ENCODE measurements at regions not wholly inside any gene's neighbourhood (a gene's known extent, or its start where the extent isn't known, plus 50 kb on each side); places are given as distances from the start of the nearest gene placed in this dataset.

DNA sequence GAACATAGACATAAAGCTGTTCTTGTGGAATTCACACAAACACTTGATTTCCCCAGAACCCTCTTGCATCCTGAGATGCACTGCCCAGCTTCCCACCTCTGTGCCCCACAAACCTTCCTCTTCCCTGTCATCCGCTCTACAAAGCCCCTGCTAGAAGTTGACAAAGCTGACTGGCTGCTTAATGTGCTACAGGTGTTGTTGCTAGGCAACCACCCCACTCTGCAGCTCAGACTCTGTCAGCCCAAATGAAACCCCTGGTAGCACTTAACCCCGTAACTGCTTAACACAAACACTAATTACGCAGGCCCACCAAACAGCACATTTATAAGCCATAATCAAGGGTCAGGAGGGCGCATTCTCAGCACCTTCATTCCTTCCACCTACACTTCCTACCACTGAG lies 172.0 kb upstream of the CADM1 start:
- Mint-ChIP-seq H3K4me1 (peaks cover 2% of the 10 kb centered on the region), H3K4me3 (no peak overlapping the region), H3K36me3 (ENCODE audit: low read depth) (peaks cover 3% of the 10 kb centered on the region), H3K27ac (no peak overlapping the region), H3K27me3 (peaks cover 10% of the 10 kb centered on the region)
- ATAC-seq, result no peak
- no peaks in the 10 kb centered on the region for H3K9me3 ChIP-seq (ENCODE audit: control insufficient read depth, low read length, poor library complexity, severe bottlenecking)
- DNase-seq, result no peak

DNA sequence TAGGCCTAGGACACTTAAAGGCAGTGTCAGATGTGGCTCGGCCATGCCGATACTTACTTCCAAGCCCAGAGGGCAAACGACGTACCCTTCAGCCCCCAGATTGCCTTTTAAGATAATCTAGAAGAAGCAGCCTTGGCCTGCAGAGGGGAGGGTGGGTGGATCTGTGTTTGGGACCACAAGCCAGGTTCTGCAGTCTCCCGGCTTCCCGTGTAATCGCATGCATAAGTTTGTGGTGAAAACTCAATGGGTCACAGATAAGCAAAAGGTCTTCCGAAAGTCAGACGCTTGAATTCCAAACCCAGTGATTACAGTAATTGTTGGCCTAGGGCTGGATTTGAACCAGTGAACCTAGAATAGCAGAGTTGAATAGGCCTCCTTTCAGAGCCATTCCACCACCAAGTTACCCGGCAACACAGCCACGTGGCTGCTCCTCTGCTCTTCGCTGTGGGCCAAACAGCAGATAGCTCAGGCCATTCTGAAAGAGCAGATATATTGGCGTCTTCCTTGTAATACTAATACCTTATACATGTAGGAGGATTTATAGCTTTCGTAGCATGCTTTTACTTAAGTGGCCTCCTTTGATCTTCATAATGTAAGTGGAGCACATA lies 170.8 kb upstream of the CADM1 start:
- Mint-ChIP-seq H3K4me3 (no peak overlapping the region), H3K4me1 (peaks cover 2% of the 10 kb centered on the region), H3K27me3 (peaks cover 10% of the 10 kb centered on the region), H3K27ac (no peak overlapping the region), H3K36me3 (ENCODE audit: low read depth) (peaks cover 3% of the 10 kb centered on the region)
- no peaks in the 10 kb centered on the region for H3K9me3 ChIP-seq (ENCODE audit: control insufficient read depth, low read length, poor library complexity, severe bottlenecking)
- ATAC-seq (no peak), DNase-seq (no peak)

DNA sequence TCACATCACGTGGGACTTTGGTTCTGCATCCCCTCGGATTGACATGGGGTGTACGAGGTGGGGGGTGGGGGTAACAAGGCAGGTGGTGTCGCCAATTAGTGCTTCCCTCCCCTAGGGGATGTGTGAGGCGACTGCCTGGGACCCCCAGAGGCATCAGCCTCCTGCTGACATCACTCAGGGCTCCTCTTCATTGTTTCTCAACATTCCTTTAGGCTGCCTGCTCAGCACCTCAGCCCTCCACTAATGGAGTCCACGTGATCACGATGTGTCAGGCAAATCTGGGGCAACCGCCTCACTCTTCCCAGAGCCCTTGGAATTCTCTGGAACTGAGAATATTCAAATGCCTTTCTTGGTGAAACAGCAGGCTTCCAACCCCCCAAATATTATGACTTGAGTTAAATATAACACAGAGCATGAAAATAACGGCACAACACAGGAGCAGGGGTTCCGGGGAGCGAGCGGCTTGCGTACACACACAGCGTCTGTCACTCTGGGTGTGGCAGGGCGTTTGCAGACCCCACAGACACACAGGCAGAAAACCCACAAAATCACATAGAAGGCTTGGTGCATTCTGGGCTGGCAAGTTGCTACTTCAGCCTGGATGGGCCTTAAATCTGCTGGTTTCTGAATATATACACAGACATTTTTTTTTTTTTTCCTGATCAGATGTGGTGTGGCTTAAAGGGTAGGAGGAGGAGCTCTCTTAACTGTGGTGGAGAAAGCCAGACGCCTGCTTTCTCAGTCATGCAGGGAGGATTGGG lies 170.1 kb upstream of the CADM1 start:
- peaks cover 2% of the 10 kb centered on the region for H3K4me1 Mint-ChIP-seq
- H3K27me3 Mint-ChIP-seq, result peaks cover 10% of the 10 kb centered on the region
- no peak overlapping the region for H3K4me3 Mint-ChIP-seq
- H3K27ac Mint-ChIP-seq, result no peak overlapping the region
- H3K36me3 Mint-ChIP-seq (ENCODE audit: low read depth), result peaks cover 3% of the 10 kb centered on the region
- ATAC-seq (no peak), DNase-seq (no peak)
- no peaks in the 10 kb centered on the region for H3K9me3 ChIP-seq (ENCODE audit: control insufficient read depth, low read length, poor library complexity, severe bottlenecking)

DNA sequence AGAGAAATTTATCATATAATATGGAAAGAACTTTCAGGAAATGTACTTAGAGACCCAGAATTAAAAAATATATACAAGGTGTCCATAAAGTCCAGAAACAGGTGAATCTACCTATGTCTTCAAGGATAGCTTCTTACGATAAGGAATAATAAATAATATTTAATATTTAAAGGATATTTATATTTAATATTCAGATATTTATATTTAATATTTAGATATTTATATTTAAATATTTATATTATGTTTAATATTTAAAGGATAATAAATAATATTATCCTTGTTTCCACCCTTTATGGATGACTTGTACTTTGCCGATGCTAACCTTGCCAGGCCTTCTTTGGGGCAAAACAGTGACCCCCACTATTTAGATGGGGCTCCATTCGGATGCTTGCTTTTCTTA lies 169.5 kb upstream of the CADM1 start:
- Mint-ChIP-seq H3K36me3 (ENCODE audit: low read depth) (peaks cover 3% of the 10 kb centered on the region), H3K4me1 (peaks cover 2% of the 10 kb centered on the region), H3K4me3 (no peak overlapping the region), H3K27ac (no peak overlapping the region), H3K27me3 (peaks cover 10% of the 10 kb centered on the region)
- no peak for ATAC-seq
- no peaks in the 10 kb centered on the region for H3K9me3 ChIP-seq (ENCODE audit: control insufficient read depth, low read length, poor library complexity, severe bottlenecking)
- no peak for DNase-seq

DNA sequence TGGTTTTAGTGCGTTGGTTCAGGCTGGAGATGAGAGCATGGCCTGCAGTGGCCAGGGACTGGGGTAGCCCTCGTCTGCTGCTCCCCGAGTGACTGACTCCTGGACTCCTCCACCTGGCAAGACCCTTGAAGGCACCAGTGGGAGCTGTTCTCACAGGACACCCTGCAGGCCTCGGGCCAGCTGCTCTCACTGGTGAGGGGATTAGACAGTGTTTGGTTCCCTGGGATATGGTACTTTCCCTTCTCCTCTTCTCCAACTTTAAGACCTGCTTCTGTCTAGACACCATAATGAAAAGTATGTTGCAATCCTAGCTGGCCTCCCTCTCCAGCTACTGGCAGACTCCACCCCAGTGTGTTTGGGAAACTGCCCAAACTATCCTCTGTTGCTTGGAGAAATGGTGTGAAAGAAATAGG lies 168.8 kb upstream of the CADM1 start:
- Mint-ChIP-seq H3K4me1 (peaks cover 2% of the 10 kb centered on the region), H3K36me3 (ENCODE audit: low read depth) (peaks cover 2% of the 10 kb centered on the region), H3K27ac (no peak overlapping the region), H3K4me3 (no peak overlapping the region), H3K27me3 (peaks cover 9% of the 10 kb centered on the region)
- DNase-seq (no peak), ATAC-seq (no peak)
- no peaks in the 10 kb centered on the region for H3K9me3 ChIP-seq (ENCODE audit: control insufficient read depth, low read length, poor library complexity, severe bottlenecking)

DNA sequence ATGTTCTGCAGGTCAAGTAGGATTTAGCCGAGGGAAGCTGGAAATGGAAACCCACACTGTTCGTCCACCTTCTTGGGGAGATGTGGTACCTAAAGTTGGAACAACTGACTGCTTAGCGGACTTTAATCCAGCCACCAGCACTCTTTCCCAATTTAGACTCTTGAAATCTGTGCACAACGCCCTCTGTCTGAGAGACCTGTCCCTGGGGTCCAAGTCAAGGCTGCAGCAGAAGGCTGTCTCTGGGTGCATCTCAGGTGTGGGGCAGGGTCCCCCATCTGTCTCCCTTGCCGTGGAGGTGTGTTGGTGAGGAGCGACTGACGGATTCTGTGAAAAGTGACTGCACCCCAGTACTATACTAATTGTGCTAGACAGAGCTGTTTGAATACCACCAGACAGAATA lies 168.2 kb upstream of the CADM1 start:
- ATAC-seq (no peak), DNase-seq (no peak)
- H3K4me3 Mint-ChIP-seq, result no peak overlapping the region
- H3K9me3 ChIP-seq (ENCODE audit: control insufficient read depth, low read length, poor library complexity, severe bottlenecking), result no peaks in the 10 kb centered on the region
- no peaks in the 10 kb centered on the region for H3K36me3 Mint-ChIP-seq (ENCODE audit: low read depth)
- H3K27me3 Mint-ChIP-seq, result peaks cover 4% of the 10 kb centered on the region
- no peaks in the 10 kb centered on the region for H3K4me1 Mint-ChIP-seq
- no peak overlapping the region for H3K27ac Mint-ChIP-seq

DNA sequence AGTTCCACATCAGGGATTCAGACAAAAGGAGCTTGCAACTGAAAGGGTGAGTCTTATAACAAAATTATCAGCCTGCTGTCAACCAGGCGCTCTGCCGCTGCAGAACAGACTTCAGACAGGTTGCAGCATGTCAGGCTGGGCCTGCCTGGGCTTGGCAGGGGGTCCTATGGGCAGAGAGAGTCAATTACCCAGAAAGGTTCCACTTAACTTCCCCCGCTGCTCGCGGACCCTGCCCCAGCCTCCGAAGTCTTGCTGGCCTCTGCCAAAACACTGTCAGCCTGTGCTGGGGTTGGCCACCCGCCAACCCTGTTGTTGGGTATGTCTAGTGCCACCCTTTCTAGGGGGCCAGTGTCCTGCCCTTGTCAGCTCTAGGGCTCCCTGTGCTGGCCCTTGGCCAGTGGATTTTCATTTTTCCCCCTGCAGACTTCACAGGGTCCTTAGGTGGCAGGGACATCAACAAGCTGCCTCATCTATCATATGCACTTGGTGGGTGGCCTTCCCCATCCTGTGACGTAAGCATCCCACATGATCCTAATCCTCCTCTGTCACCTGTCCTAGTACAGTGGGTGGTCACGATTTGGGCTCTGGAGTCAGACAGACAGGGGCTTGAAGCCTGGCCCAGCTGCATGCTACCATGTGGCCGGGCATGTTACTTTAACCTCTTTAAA lies 166.5 kb upstream of the CADM1 start:
- no peak overlapping the region for H3K27ac Mint-ChIP-seq
- H3K4me3 Mint-ChIP-seq, result no peak overlapping the region
- no peak for ATAC-seq
- H3K27me3 Mint-ChIP-seq, result peaks cover 4% of the 10 kb centered on the region
- no peaks in the 10 kb centered on the region for H3K9me3 ChIP-seq (ENCODE audit: control insufficient read depth, low read length, poor library complexity, severe bottlenecking)
- no peaks in the 10 kb centered on the region for H3K36me3 Mint-ChIP-seq (ENCODE audit: low read depth)
- DNase-seq, result no peak
- H3K4me1 Mint-ChIP-seq, result no peaks in the 10 kb centered on the region

DNA sequence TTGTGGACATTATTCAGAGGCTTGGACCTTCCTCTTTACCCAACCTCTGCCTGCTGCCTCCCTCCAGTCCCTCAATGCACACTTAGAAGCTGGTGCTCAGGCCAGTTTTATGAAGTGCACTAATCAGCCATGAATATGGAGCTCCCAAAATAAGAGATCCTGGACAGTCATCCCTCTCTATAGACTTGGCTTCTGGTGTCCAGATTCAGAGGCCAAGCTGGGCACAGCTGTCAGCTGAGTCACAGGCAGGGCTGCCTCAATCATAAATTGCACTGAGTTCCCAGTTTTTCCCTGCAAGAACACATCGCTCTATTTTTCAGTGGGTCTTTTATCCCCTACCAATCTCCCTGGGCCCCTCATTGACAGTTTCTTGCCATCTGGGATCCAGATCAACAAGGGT lies 161.7 kb upstream of the CADM1 start:
- Mint-ChIP-seq H3K27ac (no peak overlapping the region), H3K27me3 (peaks cover 2% of the 10 kb centered on the region), H3K4me3 (no peak overlapping the region), H3K4me1 (no peaks in the 10 kb centered on the region), H3K36me3 (ENCODE audit: low read depth) (no peaks in the 10 kb centered on the region)
- ATAC-seq, result no peak
- H3K9me3 ChIP-seq (ENCODE audit: control insufficient read depth, low read length, poor library complexity, severe bottlenecking), result no peaks in the 10 kb centered on the region
- no peak for DNase-seq

DNA sequence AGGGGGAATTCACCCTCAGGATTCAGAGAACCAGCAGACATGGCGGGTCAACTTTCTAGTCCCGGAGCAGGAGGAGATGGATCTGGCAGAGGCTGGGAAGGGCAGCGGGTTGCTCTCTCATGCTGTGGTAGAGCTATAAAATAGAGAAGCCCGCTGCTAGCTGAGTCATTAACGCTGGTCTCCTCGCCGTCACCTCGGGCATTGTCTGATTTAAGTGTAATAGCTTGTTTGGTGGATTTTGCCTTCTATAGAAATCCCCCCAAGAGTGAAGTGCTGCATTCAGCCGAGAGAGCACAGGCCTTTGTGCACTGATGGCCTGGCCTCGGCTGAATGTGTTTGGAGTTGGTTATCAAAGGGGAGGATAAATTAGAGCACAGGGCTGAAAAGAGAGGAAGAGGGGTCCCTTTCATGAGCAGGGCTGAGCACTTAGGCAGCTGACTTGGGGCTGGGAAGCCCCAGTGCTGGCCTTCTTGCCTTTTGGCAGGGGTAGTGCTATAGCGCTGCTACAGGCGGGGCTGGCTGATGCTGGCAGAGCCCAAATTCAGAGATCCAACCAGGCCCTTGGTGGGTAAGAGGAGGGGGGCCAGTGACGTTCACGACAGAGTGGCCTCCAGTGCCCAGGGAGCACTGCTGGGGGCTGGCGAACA lies 161.1 kb upstream of the CADM1 start:
- H3K4me1 Mint-ChIP-seq, result no peaks in the 10 kb centered on the region
- H3K27ac Mint-ChIP-seq, result no peak overlapping the region
- H3K36me3 Mint-ChIP-seq (ENCODE audit: low read depth), result no peaks in the 10 kb centered on the region
- no peak overlapping the region for H3K4me3 Mint-ChIP-seq
- no peak for ATAC-seq
- H3K9me3 ChIP-seq (ENCODE audit: control insufficient read depth, low read length, poor library complexity, severe bottlenecking), result no peaks in the 10 kb centered on the region
- peaks cover 9% of the 10 kb centered on the region for H3K27me3 Mint-ChIP-seq
- no peak for DNase-seq

DNA sequence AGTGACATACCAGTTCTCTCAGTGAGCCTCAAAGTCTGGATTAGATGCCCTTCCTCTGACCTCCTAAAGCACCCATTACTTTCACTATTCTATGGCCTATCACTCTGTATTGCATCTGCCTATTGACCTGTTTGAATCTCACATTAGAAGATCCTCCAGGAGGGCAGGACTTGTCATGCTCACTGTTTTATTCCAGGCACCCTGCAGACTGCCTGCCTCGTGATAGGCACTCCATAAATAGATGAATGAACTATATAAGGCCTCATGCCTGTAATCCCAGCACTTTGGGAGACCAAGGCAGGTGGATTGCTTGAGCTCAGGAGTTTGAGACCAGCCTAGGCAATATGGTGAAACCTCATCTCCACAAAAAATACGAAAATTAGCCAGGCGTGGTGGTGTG lies 160.1 kb upstream of the CADM1 start:
- Mint-ChIP-seq H3K27me3 (peaks cover 9% of the 10 kb centered on the region), H3K36me3 (ENCODE audit: low read depth) (no peaks in the 10 kb centered on the region), H3K4me3 (no peak overlapping the region), H3K27ac (no peak overlapping the region), H3K4me1 (no peaks in the 10 kb centered on the region)
- H3K9me3 ChIP-seq (ENCODE audit: control insufficient read depth, low read length, poor library complexity, severe bottlenecking), result no peaks in the 10 kb centered on the region
- DNase-seq, result no peak
- no peak for ATAC-seq

DNA sequence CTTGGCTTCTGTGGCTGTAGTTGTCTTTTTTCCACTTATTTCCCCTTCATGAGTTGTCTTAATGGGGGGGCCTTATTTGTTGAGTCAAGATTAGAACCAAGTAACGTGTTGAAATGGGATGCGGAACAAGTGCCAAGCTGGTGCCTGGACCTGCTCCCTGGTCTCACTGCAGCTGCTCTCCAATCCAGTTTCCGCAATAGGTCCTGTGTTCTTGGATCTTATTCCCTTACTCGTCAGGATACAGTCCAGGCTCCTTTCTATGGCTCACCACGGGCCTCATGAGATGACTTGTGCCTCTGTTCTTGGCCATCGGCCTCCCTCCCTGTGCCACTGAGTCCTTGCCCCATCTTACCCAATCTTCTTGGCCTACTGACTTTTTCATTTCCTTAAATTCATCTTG lies 159.6 kb upstream of the CADM1 start:
- DNase-seq, result no peak
- Mint-ChIP-seq H3K36me3 (ENCODE audit: low read depth) (no peaks in the 10 kb centered on the region), H3K27ac (no peak overlapping the region)

DNA sequence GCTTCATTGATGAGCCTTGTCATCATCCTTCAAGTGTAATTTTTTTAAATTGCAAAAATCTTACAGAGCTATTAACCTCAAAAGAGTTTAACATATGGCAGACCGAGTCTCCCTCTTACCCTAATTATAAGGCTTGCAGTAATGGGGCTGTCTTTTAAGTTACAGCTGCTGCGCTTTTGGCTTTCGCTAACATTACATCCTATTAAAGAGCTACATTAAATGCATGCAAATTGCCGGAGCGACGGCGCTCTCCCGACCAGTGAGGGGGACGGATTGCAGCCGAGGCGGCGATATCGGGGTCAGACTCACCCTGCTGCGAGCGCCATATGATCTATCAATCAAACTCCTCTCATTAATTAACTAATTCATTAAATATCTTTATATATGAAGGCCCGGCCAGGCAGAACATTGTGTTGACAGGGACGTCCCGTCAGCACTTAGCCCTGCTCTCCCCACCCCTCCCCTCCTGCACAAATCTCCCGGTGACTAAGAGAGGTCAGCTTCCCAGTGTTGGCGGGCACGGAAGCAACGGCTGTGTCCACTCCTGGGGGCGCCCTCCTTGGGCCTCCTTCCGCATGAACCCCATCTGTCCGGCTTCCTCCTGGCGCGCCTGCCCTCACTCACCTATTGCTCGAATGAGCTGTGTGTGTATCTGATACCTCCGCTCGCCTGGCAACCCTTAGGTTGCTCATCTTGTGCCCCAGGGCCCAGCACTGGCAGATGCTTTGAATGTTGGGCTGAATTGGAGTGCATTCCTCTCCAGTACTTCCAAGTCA lies 156.0 kb upstream of the CADM1 start:
- H3K9me3 ChIP-seq (ENCODE audit: control insufficient read depth, low read length, poor library complexity, severe bottlenecking), result no peaks in the 10 kb centered on the region
- Mint-ChIP-seq H3K4me3 (no peak overlapping the region), H3K27ac (no peak overlapping the region), H3K36me3 (ENCODE audit: low read depth) (no peaks in the 10 kb centered on the region), H3K27me3 (peaks cover 15% of the 10 kb centered on the region), H3K4me1 (no peaks in the 10 kb centered on the region)
- DNase-seq (no peak), ATAC-seq (no peak)

More for the DNA sequence above, 159.6 kb upstream of the CADM1 start:
- no peaks in the 10 kb centered on the region for H3K4me1 Mint-ChIP-seq
- H3K9me3 ChIP-seq (ENCODE audit: control insufficient read depth, low read length, poor library complexity, severe bottlenecking), result no peaks in the 10 kb centered on the region
- no peak for ATAC-seq
- no peak overlapping the region for H3K4me3 Mint-ChIP-seq
- peaks cover 12% of the 10 kb centered on the region for H3K27me3 Mint-ChIP-seq

Data from T-helper 17 cell (primary cell).